ENCODE measurements at regions not wholly inside any gene's neighbourhood (a gene's known extent, or its start where the extent isn't known, plus 50 kb on each side); places are given as distances from the start of the nearest gene placed in this dataset.
A peak's percentile ranks its signal among the peaks of the same experiment; 100 is the strongest.

GRCh38 chr2:236915726-236916125 lies 170.0 kb upstream of the COPS8 start:
- H3K9ac ChIP-seq (ENCODE audit: insufficient read depth in 1 of 2, low read length in 2 of 2) = no peak overlapping the region
- H3K27ac ChIP-seq (ENCODE audit: low read depth in 1 of 2, low read length in 1 of 2) = no peak overlapping the region
- H3K27me3 ChIP-seq (ENCODE audit: control insufficient read depth in 3 of 3, insufficient read depth in 3 of 3, low read length in 2 of 3) = no peaks in the 10 kb centered on the region
- ATAC-seq (ENCODE audit: insufficient read depth, low FRiP score) (no peak), DNase-seq (peak; percentile 54 to 90 (median 84))
- no peaks in the 10 kb centered on the region for H3K36me3 ChIP-seq (ENCODE audit: control insufficient read depth in 4 of 4, insufficient read depth in 4 of 4, low read length in 4 of 4)
- no peak overlapping the region for H3K4me3 ChIP-seq
- 81 to 90% methylated on average over 8 of the region's 8 CpGs for WGBS, 2 donors
- no peaks in the 10 kb centered on the region for H3K9me3 ChIP-seq (ENCODE audit: control insufficient read depth in 4 of 4, insufficient read depth in 3 of 4, low read length in 3 of 4)
- TF ChIP-seq CTCF (IDR thresholded peaks at IDR 0.05; ENCODE audit: control extremely low read depth, extremely low read depth) = no peak
- H3K4me1 ChIP-seq (ENCODE audit: control insufficient read depth in 5 of 5, insufficient read depth in 5 of 5, low read length in 5 of 5) = peaks cover 0 to 33% (median 6%) of the 10 kb centered on the region in 5 donors

GRCh38 chr2:236916181-236916580 lies 169.5 kb upstream of the COPS8 start:
- Histone ChIP-seq H3K36me3 (ENCODE audit: control insufficient read depth in 4 of 4, insufficient read depth in 4 of 4, low read length in 4 of 4) (no peaks in the 10 kb centered on the region), H3K4me3 (no peak overlapping the region), H3K9me3 (ENCODE audit: control insufficient read depth in 4 of 4, insufficient read depth in 3 of 4, low read length in 3 of 4) (no peaks in the 10 kb centered on the region), H3K27me3 (ENCODE audit: control insufficient read depth in 3 of 3, insufficient read depth in 3 of 3, low read length in 2 of 3) (no peaks in the 10 kb centered on the region), H3K27ac (ENCODE audit: low read depth in 1 of 2, low read length in 1 of 2) (no peak overlapping the region), H3K4me1 (ENCODE audit: control insufficient read depth in 5 of 5, insufficient read depth in 5 of 5, low read length in 5 of 5) (peaks cover 0 to 33% (median 6%) of the 10 kb centered on the region in 5 donors), H3K9ac (ENCODE audit: insufficient read depth in 1 of 2, low read length in 2 of 2) (no peak overlapping the region)
- 74 to 91% methylated on average over 3 of the region's 3 CpGs for WGBS, 2 donors
- no peak for DNase-seq
- no peak for TF ChIP-seq CTCF (IDR thresholded peaks at IDR 0.05; ENCODE audit: control extremely low read depth, extremely low read depth)
- ATAC-seq (ENCODE audit: insufficient read depth, low FRiP score) = no peak

- 88 to 92% methylated on average over 4 of the region's 4 CpGs for WGBS, 2 donors
- no peak for ATAC-seq (ENCODE audit: insufficient read depth, low FRiP score)
- TF ChIP-seq CTCF (IDR thresholded peaks at IDR 0.05; ENCODE audit: control extremely low read depth, extremely low read depth) = no peak
Measured at GRCh38 chr2:236916651-236917050, 169.0 kb upstream of the COPS8 start.

GRCh38 chr2:236917164-236917563 lies 168.5 kb upstream of the COPS8 start:
- DNase-seq (no peak), ATAC-seq (ENCODE audit: insufficient read depth, low FRiP score) (no peak)
- Histone ChIP-seq H3K9me3 (ENCODE audit: control insufficient read depth in 4 of 4, insufficient read depth in 3 of 4, low read length in 3 of 4) (no peaks in the 10 kb centered on the region), H3K9ac (ENCODE audit: insufficient read depth in 1 of 2, low read length in 2 of 2) (no peak overlapping the region), H3K36me3 (ENCODE audit: control insufficient read depth in 4 of 4, insufficient read depth in 4 of 4, low read length in 4 of 4) (no peaks in the 10 kb centered on the region), H3K27ac (ENCODE audit: low read depth in 1 of 2, low read length in 1 of 2) (no peak overlapping the region), H3K4me3 (no peak overlapping the region), H3K4me1 (ENCODE audit: control insufficient read depth in 5 of 5, insufficient read depth in 5 of 5, low read length in 5 of 5) (peaks cover 0 to 32% (median 6%) of the 10 kb centered on the region in 5 donors), H3K27me3 (ENCODE audit: control insufficient read depth in 3 of 3, insufficient read depth in 3 of 3, low read length in 2 of 3) (no peaks in the 10 kb centered on the region)
- 94 to 95% methylated on average over 3 of the region's 3 CpGs for WGBS, 2 donors
- no peak for TF ChIP-seq CTCF (IDR thresholded peaks at IDR 0.05; ENCODE audit: control extremely low read depth, extremely low read depth)

More at GRCh38 chr2:236916651-236917050, 169.0 kb upstream of the COPS8 start:
- Histone ChIP-seq H3K27me3 (ENCODE audit: control insufficient read depth in 3 of 3, insufficient read depth in 3 of 3, low read length in 2 of 3) (no peaks in the 10 kb centered on the region), H3K36me3 (ENCODE audit: control insufficient read depth in 4 of 4, insufficient read depth in 4 of 4, low read length in 4 of 4) (no peaks in the 10 kb centered on the region), H3K9ac (ENCODE audit: insufficient read depth in 1 of 2, low read length in 2 of 2) (no peak overlapping the region), H3K9me3 (ENCODE audit: control insufficient read depth in 4 of 4, insufficient read depth in 3 of 4, low read length in 3 of 4) (no peaks in the 10 kb centered on the region), H3K4me1 (ENCODE audit: control insufficient read depth in 5 of 5, insufficient read depth in 5 of 5, low read length in 5 of 5) (peaks cover 0 to 33% (median 6%) of the 10 kb centered on the region in 5 donors), H3K27ac (ENCODE audit: low read depth in 1 of 2, low read length in 1 of 2) (no peak overlapping the region), H3K4me3 (no peak overlapping the region)
- DNase-seq = no peak
